ENCODE measurements at regions not wholly inside any gene's neighbourhood (a gene's known extent, or its start where the extent isn't known, plus 50 kb on each side); places are given as distances from the start of the nearest gene placed in this dataset.

- no peaks in the 10 kb centered on the region for H3K79me2 ChIP-seq (ENCODE audit: insufficient read depth, low read length)
- POLR2A ChIA-PET = no interaction called here
- H4K20me1 ChIP-seq (ENCODE audit: insufficient read depth) = no peaks in the 10 kb centered on the region
- no peak overlapping the region for H3K4me2 ChIP-seq (ENCODE audit: low read length)
- H3K9me2 ChIP-seq (ENCODE audit: insufficient read depth) = no peaks in the 10 kb centered on the region
- H3K36me3 ChIP-seq (ENCODE audit: control insufficient read depth in 1 of 2, insufficient read depth in 2 of 2, low read length in 2 of 2) = no peaks in the 10 kb centered on the region
- TF ChIP-seq REST (IDR thresholded peaks at IDR 0.05; ENCODE audit: low read depth) (no peak), JUND (IDR thresholded peaks at IDR 0.05) (no peak), ATF3 (IDR thresholded peaks at IDR 0.05) (no peak), CBX3 (IDR thresholded peaks at IDR 0.05; ENCODE audit: low read depth) (no peak), TCF7L2 (IDR thresholded peaks at IDR 0.05; ENCODE audit: borderline replicate concordance, extremely low read depth, insufficient read depth, insufficient read length) (no peak)
- H3K27me3 ChIP-seq (ENCODE audit: insufficient read depth, low read length) = no peaks in the 10 kb centered on the region
- H3K9ac ChIP-seq (ENCODE audit: low read length) = no peak overlapping the region
- H3K27ac ChIP-seq (ENCODE audit: low read depth, low read length) = no peak overlapping the region
- DNase-seq (ENCODE audit: low read depth, low spot score) (no peak), ATAC-seq (no peak)
- no TSS peak for BruUV-seq (replicated peaks)
- RAD21 ChIA-PET (ENCODE audit: low non-redundant PET in 1 of 2, low total read pairs in 2 of 2, uncharacterized antibody in 2 of 2, unreplicated experiment in 2 of 2) = no interaction called here
- CTCF ChIA-PET = no interaction called here
- H3K4me1 ChIP-seq (ENCODE audit: control insufficient read depth in 1 of 2, insufficient read depth in 2 of 2, low read length in 2 of 2) = peaks cover 0 to 13% of the 10 kb centered on the region in 2 experiments; a peak in 1 of 4 replicates
- intact Hi-C loops (cut with micrococcal nuclease) = no loop called here
- no peak overlapping the region for H2AFZ ChIP-seq (ENCODE audit: low read depth, low read length, poor library complexity, severe bottlenecking)
- no peak overlapping the region for H3K4me3 ChIP-seq (replicated peaks in 1 of 2; ENCODE audit: low read depth in 1 of 2, low read length in 2 of 2)
- no peaks in the 10 kb centered on the region for H3K9me3 ChIP-seq (ENCODE audit: control insufficient read depth in 1 of 2, insufficient read depth in 1 of 2, low read depth in 1 of 2, low read length in 2 of 2)
Measured at GRCh38 chr1:5393146-5393545, 599.1 kb downstream of the NPHP4 start.

DNA sequence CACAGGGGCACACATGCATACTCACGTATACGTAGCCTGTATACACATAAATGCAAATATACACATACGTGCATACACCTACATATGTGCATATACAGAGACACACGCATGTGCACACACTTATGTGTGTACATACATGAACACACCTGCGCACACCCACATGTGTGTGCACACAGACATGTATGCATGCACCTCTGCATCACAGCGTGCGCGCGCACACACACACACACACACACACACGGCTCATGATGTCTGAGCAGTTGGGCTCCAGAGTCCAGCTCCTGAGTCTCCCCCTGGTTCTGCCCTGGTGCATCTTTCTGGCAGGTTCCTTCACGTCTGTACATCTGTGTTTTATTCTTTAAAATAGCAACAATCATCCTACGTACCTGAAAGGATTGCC lies 600.5 kb downstream of the NPHP4 start:
- ATAC-seq = no peak
- no peaks in the 10 kb centered on the region for H3K79me2 ChIP-seq (ENCODE audit: insufficient read depth, low read length)
- intact Hi-C loops (cut with micrococcal nuclease) = no loop called here
- ChIA-PET POLR2A (no interaction called here), RAD21 (ENCODE audit: low non-redundant PET in 1 of 2, low total read pairs in 2 of 2, uncharacterized antibody in 2 of 2, unreplicated experiment in 2 of 2) (no interaction called here), CTCF (no interaction called here)
- no peak overlapping the region for H3K9ac ChIP-seq (ENCODE audit: low read length)
- BruUV-seq (replicated peaks) = no TSS peak
- H2AFZ ChIP-seq (ENCODE audit: low read depth, low read length, poor library complexity, severe bottlenecking) = no peak overlapping the region
- peaks cover 0 to 17% of the 10 kb centered on the region in 2 experiments; a peak in 1 of 4 replicates for H3K4me1 ChIP-seq (ENCODE audit: control insufficient read depth in 1 of 2, insufficient read depth in 2 of 2, low read length in 2 of 2)
- no peaks in the 10 kb centered on the region for H3K27me3 ChIP-seq (ENCODE audit: insufficient read depth, low read length)
- no peak for DNase-seq (ENCODE audit: low read depth, low spot score)
- TF ChIP-seq ATF3 (IDR thresholded peaks at IDR 0.05) (no peak), POLR2AphosphoS5 (IDR thresholded peaks at IDR 0.05; ENCODE audit: low read depth, low read length) (no peak), POLR2A (IDR thresholded peaks at IDR 0.05; ENCODE audit: borderline replicate concordance, extremely low read depth, insufficient read depth, insufficient read length) (no peak), ELF1 (IDR thresholded peaks at IDR 0.05; ENCODE audit: borderline replicate concordance, low read depth) (no peak), SRF (IDR thresholded peaks at IDR 0.05; ENCODE audit: low read depth) (no peak), RAD21 (IDR thresholded peaks at IDR 0.05; ENCODE audit: low read depth) (no peak), EZH2phosphoT487 (IDR thresholded peaks at IDR 0.05; ENCODE audit: borderline replicate concordance) (no peak), TCF7L2 (IDR thresholded peaks at IDR 0.05; ENCODE audit: borderline replicate concordance, extremely low read depth, insufficient read depth, insufficient read length) (no peak), FOSL1 (IDR thresholded peaks at IDR 0.05; ENCODE audit: low read depth) (no peak), YY1 (IDR thresholded peaks at IDR 0.05; ENCODE audit: extremely low read depth, insufficient replicate concordance, low read depth, low read length) (no peak)
- H3K4me2 ChIP-seq (ENCODE audit: low read length) = no peak overlapping the region
- no peaks in the 10 kb centered on the region for H3K9me2 ChIP-seq (ENCODE audit: insufficient read depth)
- H3K27ac ChIP-seq (ENCODE audit: low read depth, low read length) = no peak overlapping the region
- no peaks in the 10 kb centered on the region for H3K36me3 ChIP-seq (ENCODE audit: control insufficient read depth in 1 of 2, insufficient read depth in 2 of 2, low read length in 2 of 2)
- H4K20me1 ChIP-seq (ENCODE audit: insufficient read depth) = no peaks in the 10 kb centered on the region
- no peak overlapping the region for H3K4me3 ChIP-seq (replicated peaks in 1 of 2; ENCODE audit: low read depth in 1 of 2, low read length in 2 of 2)
- H3K9me3 ChIP-seq (ENCODE audit: control insufficient read depth in 1 of 2, insufficient read depth in 1 of 2, low read depth in 1 of 2, low read length in 2 of 2) = 0 out of 4 replicates have a peak, but pooled peaks cover 0 to 5% of the 10 kb centered on the region in 2 experiments

Data from HCT116 (cell line).